Prostate gland (tissue), 2 donors: ENCODE measurements at regions not wholly inside any gene's neighbourhood (a gene's known extent, or its start where the extent isn't known, plus 50 kb on each side); places are given as distances from the start of the nearest gene placed in this dataset.

Experiments
- CTCF ChIP-seq, 4 experiments: fragments of 200-600 bp in 2 of 4; fragments of 450-650 bp in 2 of 4; sonication (generic) in 2 of 4; IDR thresholded peaks; 1 replicate in 3 of 4; 2 replicates in 1 of 4; pipeline ENCODE4 v1.5.1; 2016 to 2019; ENCODE audit warnings: antibody characterized with exemption in 4 of 4, mild to moderate bottlenecking in 2 of 4, moderate library complexity in 2 of 4
- POLR2A ChIP-seq: fragments of 450-650 bp; IDR thresholded peaks from one replicate; pipeline ENCODE4 v1.6.1; 2016; ENCODE audit warnings: antibody characterized with exemption, mild to moderate bottlenecking

- TF ChIP-seq POLR2A (no peak), CTCF (IDR thresholded peaks at IDR 0.05) (no peak)
Observed at GRCh38 chr1:232457595-232457994, 172.3 kb downstream of the SIPA1L2 start.
